22Rv1 (cell line): ENCODE measurements at regions not wholly inside any gene's neighbourhood (a gene's known extent, or its start where the extent isn't known, plus 50 kb on each side); places are given as distances from the start of the nearest gene placed in this dataset.
A peak's percentile ranks its signal among the peaks of the same experiment; 100 is the strongest.

ENCODE experiments used
- H3K27ac ChIP-seq: fragments of 450-650 bp; 2 replicates; pipeline ENCODE4 v1.5.1; 2017
- ZFX ChIP-seq: fragments of 450-650 bp; IDR thresholded peaks from 2 replicates; pipeline ENCODE4 v1.6.1; 2017; ENCODE audit warnings: antibody characterized with exemption, borderline replicate concordance
- TF ChIP-seq, protein P1 (sequence below): fragments of 450-650 bp; IDR thresholded peaks from 2 replicates; pipeline ENCODE4 v1.5.1; 2017; ENCODE audit warnings: mild to moderate bottlenecking

DNA sequence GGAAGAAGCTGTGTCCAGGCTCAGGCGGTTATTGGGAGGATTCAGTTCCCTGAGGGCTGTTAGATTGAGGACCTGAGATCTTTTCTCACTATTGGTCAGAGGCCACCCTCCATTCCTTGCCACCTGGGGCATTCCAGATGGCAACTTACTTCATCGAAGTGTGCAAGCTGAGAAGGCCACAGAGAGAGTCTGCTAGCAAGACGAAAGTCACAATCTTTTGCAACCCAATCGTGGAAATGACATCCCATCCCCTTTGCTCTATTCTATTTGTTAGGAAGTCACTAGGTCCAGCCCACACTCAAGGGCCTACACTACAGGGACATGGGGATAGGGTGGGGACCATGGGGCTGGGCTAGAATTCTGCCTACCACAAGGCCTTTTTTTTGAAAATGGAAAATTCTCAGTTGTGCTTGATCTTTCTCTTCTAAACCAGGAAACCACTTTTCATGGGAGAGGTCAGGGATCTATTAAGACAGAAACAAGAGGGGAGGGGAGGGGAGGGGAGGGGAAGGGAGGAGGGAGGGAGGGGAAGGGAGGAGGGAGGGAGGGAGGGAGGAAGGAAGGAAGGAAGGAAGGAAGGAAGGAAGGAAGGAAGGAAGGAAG lies 217.2 kb downstream of the BCAS1 start:
- H3K27ac ChIP-seq: 0 out of 2 replicates have a peak overlapping the region, but pooled peaks have one; percentile 27

GRCh38 chr20:53852691-53853090 lies 217.7 kb downstream of the BCAS1 start:
- TF ChIP-seq, protein P1, sequence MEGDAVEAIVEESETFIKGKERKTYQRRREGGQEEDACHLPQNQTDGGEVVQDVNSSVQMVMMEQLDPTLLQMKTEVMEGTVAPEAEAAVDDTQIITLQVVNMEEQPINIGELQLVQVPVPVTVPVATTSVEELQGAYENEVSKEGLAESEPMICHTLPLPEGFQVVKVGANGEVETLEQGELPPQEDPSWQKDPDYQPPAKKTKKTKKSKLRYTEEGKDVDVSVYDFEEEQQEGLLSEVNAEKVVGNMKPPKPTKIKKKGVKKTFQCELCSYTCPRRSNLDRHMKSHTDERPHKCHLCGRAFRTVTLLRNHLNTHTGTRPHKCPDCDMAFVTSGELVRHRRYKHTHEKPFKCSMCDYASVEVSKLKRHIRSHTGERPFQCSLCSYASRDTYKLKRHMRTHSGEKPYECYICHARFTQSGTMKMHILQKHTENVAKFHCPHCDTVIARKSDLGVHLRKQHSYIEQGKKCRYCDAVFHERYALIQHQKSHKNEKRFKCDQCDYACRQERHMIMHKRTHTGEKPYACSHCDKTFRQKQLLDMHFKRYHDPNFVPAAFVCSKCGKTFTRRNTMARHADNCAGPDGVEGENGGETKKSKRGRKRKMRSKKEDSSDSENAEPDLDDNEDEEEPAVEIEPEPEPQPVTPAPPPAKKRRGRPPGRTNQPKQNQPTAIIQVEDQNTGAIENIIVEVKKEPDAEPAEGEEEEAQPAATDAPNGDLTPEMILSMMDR: no peak
- no peak for TF ChIP-seq ZFX

More for the DNA sequence above, 217.2 kb downstream of the BCAS1 start:
- no peak for TF ChIP-seq ZFX
- TF ChIP-seq, protein P1: no peak

GRCh38 chr20:53852014-53852413 lies 218.4 kb downstream of the BCAS1 start:
- peak overlapping the region; percentile 27; the same call in 1 of the 2 replicates for H3K27ac ChIP-seq
- TF ChIP-seq, protein P1: no peak
- TF ChIP-seq ZFX: no peak

More at GRCh38 chr20:53852691-53853090, 217.7 kb downstream of the BCAS1 start:
- H3K27ac ChIP-seq: peak overlapping the region; percentile 27; the same call in 1 of the 2 replicates

- TF ChIP-seq ZFX: no peak
- TF ChIP-seq, protein P1: no peak
- H3K27ac ChIP-seq: no peak overlapping the region
These were observed 220.1 kb downstream of the BCAS1 start for GRCh38 chr20:53850319-53850718.

- TF ChIP-seq, protein P1: no peak
- TF ChIP-seq ZFX: no peak
- no peak overlapping the region for H3K27ac ChIP-seq
These were observed 220.8 kb downstream of the BCAS1 start for GRCh38 chr20:53849471-53850059.

- H3K27ac ChIP-seq: no peak overlapping the region
- TF ChIP-seq, protein P1: no peak
- TF ChIP-seq ZFX: no peak
These were observed 222.1 kb downstream of the BCAS1 start for GRCh38 chr20:53848304-53848703.

DNA sequence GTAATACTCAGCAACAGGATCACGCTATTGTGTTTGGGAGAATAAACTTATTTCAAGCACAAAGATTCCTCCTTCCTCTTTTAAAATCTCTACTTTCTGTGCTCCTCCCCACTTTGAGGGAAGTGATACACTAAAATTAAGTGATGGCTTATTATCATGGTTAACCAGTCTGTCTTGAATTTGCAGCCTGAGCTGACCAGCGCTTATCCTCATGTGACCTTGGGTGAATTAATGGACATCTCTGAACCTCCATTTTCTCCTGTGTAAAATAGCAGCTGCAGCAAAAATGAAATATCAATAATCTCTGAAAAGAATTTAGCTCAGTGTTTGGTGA lies 222.6 kb downstream of the BCAS1 start:
- no peak for TF ChIP-seq ZFX
- TF ChIP-seq, protein P1: no peak
- no peak overlapping the region for H3K27ac ChIP-seq
